HCT116 (cell line): ENCODE measurements at regions not wholly inside any gene's neighbourhood (a gene's known extent, or its start where the extent isn't known, plus 50 kb on each side); places are given as distances from the start of the nearest gene placed in this dataset.

Experiments
- ATAC-seq: fragments of 200-7000 bp; cut with Tn5 transposase; 2 replicates; pipeline ENCODE4 v1.9.1; 2020; ENCODE audit warnings: mild to moderate bottlenecking, moderate library complexity
- BruUV-seq: library from RNA; stranded (reverse); fragments of 400-500 nt; replicated peaks from 2 replicates; lab custom pipeline; 2021; lab: Mats Ljungman, UMichigan
- CTCF ChIA-PET: fragments of 300-600 bp; sonication (Branson Sonifier 250); formaldehyde crosslinking; loops from one replicate; lab custom pipeline; 2021; ENCODE audit warnings: antibody characterized with exemption; lab: Charles Lee
- POLR2A ChIA-PET: fragments of 300-600, 350-600 bp; sonication (Branson Sonifier 250); formaldehyde crosslinking; loops from one replicate; lab custom pipeline; 2021; ENCODE audit warnings: antibody characterized with exemption; lab: Charles Lee
- RAD21 ChIA-PET, 2 experiments: fragments of 300-600 bp; sonication (Branson Sonifier 250); formaldehyde crosslinking; loops; one replicate each; lab custom pipeline; 2023; ENCODE audit warnings: low total read pairs in 2 of 2; ENCODE audit not compliant: uncharacterized antibody in 2 of 2, unreplicated experiment in 2 of 2, low non-redundant PET in 1 of 2; lab: Charles Lee
- DNase-seq: peaks from one replicate; pipeline ENCODE4 v3.0.0-alpha.2; 2010; ENCODE audit warnings: low read depth, low spot score
- H2AFZ ChIP-seq: fragments of 200-600 bp; shearing (Covaris generic), sonication (generic); 2 replicates; pipeline ENCODE4 v1.6.1; 2017; ENCODE audit warnings: low read depth, mixed run types, mixed read lengths, antibody characterized with exemption, low read length; ENCODE audit not compliant: poor library complexity, severe bottlenecking
- H3K27ac ChIP-seq: 2 replicates; pipeline ENCODE4 v1.5.1; 2012; ENCODE audit warnings: low read depth, low read length
- H3K27me3 ChIP-seq: fragments of 200-600 bp; sonication (generic); 2 replicates; pipeline ENCODE4 v1.6.1; 2016; ENCODE audit warnings: mixed run types, low read length, mixed read lengths; ENCODE audit not compliant: insufficient read depth
- H3K36me3 ChIP-seq, 2 experiments: fragments of 200-500 bp in 1 of 2; fragments of 200-600 bp in 1 of 2; sonication (Bioruptor generic) in 1 of 2; sonication (generic) in 1 of 2; 2 replicates each; pipeline versions ENCODE4 v1.5.1 to v1.6.1; 2014 to 2016; ENCODE audit warnings: low read length in 2 of 2, inconsistent platforms in 1 of 2, mixed read lengths in 1 of 2, mixed run types in 1 of 2; ENCODE audit not compliant: insufficient read depth in 2 of 2, control insufficient read depth in 1 of 2
- H3K4me1 ChIP-seq, 2 experiments: fragments of 200-600 bp in 1 of 2; sonication (generic) in 1 of 2; 2 replicates each; pipeline versions ENCODE4 v1.5.1 to v1.6.1; 2012 to 2017; ENCODE audit warnings: low read length in 2 of 2, inconsistent platforms in 1 of 2, mild to moderate bottlenecking in 1 of 2, mixed read lengths in 1 of 2, mixed run types in 1 of 2, moderate library complexity in 1 of 2; ENCODE audit not compliant: insufficient read depth in 2 of 2, control insufficient read depth in 1 of 2
- H3K4me2 ChIP-seq: fragments of 200-600 bp; sonication (generic); 2 replicates; pipeline ENCODE4 v1.6.1; 2017; ENCODE audit warnings: mixed run types, low read length, mixed read lengths
- H3K4me3 ChIP-seq, 2 experiments: fragments of 200-600 bp in 1 of 2; sonication (generic) in 1 of 2; replicated peaks in 1 of 2; 2 replicates each; pipeline ENCODE4 v1.5.1; 2011 to 2016; ENCODE audit warnings: low read length in 2 of 2, control low read depth in 1 of 2, low read depth in 1 of 2, mild to moderate bottlenecking in 1 of 2, mixed read lengths in 1 of 2, mixed run types in 1 of 2
- H3K79me2 ChIP-seq: fragments of 200-600 bp; sonication (generic); 2 replicates; pipeline ENCODE4 v1.6.1; 2017; ENCODE audit warnings: mild to moderate bottlenecking, mixed run types, low read length, moderate library complexity, mixed read lengths; ENCODE audit not compliant: insufficient read depth
- H3K9ac ChIP-seq: fragments of 200-600 bp; sonication (generic); 2 replicates; pipeline ENCODE4 v1.6.1; 2016; ENCODE audit warnings: low read length, mixed read lengths
- H3K9me2 ChIP-seq: fragments of 200-600 bp; sonication (generic), shearing (Covaris generic); 2 replicates; pipeline ENCODE4 v1.6.1; 2017; ENCODE audit warnings: mixed run types, mild to moderate bottlenecking, moderate library complexity; ENCODE audit not compliant: insufficient read depth
- H3K9me3 ChIP-seq, 2 experiments: fragments of 200-500 bp in 1 of 2; fragments of 200-600 bp in 1 of 2; sonication (Bioruptor generic) in 1 of 2; sonication (generic) in 1 of 2; 2 replicates each; pipeline ENCODE4 v1.6.1; 2014 to 2017; ENCODE audit warnings: low read length in 2 of 2, mixed read lengths in 2 of 2, inconsistent platforms in 1 of 2, low read depth in 1 of 2, mild to moderate bottlenecking in 1 of 2, mixed run types in 1 of 2, moderate library complexity in 1 of 2; ENCODE audit not compliant: control insufficient read depth in 1 of 2, insufficient read depth in 1 of 2
- H4K20me1 ChIP-seq: fragments of 200-600 bp; sonication (generic), shearing (Covaris generic); 2 replicates; pipeline ENCODE4 v1.6.1; 2017; ENCODE audit warnings: mixed run types, mild to moderate bottlenecking, moderate library complexity; ENCODE audit not compliant: insufficient read depth
- CBX3 ChIP-seq: IDR thresholded peaks from 2 replicates; pipeline ENCODE4 v1.6.1; 2012; ENCODE audit warnings: low read depth
- CEBPB ChIP-seq: IDR thresholded peaks from 2 replicates; pipeline ENCODE4 v1.6.1; 2012; ENCODE audit warnings: low read depth
- EZH2phosphoT487 ChIP-seq: fragments of 200-600 bp; IDR thresholded peaks from 2 replicates; pipeline ENCODE4 v1.6.1; 2018; ENCODE audit warnings: antibody characterized with exemption, borderline replicate concordance
- JUND ChIP-seq: IDR thresholded peaks from 2 replicates; pipeline ENCODE4 v1.6.1; 2012
- POLR2A ChIP-seq: IDR thresholded peaks from 2 replicates; pipeline ENCODE4 v1.7.0; 2011; ENCODE audit warnings: borderline replicate concordance; ENCODE audit not compliant: insufficient read depth, insufficient read length; ENCODE audit errors: extremely low read depth
- POLR2AphosphoS5 ChIP-seq: IDR thresholded peaks from 2 replicates; pipeline ENCODE4 v1.6.1; 2011; ENCODE audit warnings: mild to moderate bottlenecking, low read depth, low read length, moderate library complexity
- SIN3A ChIP-seq: IDR thresholded peaks from 2 replicates; pipeline ENCODE4 v1.6.1; 2012; ENCODE audit warnings: low read depth
- SP1 ChIP-seq: IDR thresholded peaks from 2 replicates; pipeline ENCODE4 v1.6.1; 2012; ENCODE audit warnings: low read depth
- SRF ChIP-seq: IDR thresholded peaks from 2 replicates; pipeline ENCODE4 v1.6.1; 2012; ENCODE audit warnings: low read depth
- TCF7L2 ChIP-seq: IDR thresholded peaks from 2 replicates; pipeline ENCODE4 v1.7.0; 2011; ENCODE audit warnings: borderline replicate concordance, inconsistent platforms; ENCODE audit not compliant: insufficient read depth, insufficient read length; ENCODE audit errors: extremely low read depth
- YY1 ChIP-seq: IDR thresholded peaks from 2 replicates; pipeline ENCODE4 v1.6.1; 2011; ENCODE audit warnings: low read length, low read depth, moderate library complexity, mild to moderate bottlenecking; ENCODE audit not compliant: insufficient replicate concordance; ENCODE audit errors: extremely low read depth
- ZBTB33 ChIP-seq: IDR thresholded peaks from 2 replicates; pipeline ENCODE4 v1.6.1; 2011; ENCODE audit warnings: mild to moderate bottlenecking, low read length, moderate library complexity; ENCODE audit not compliant: insufficient replicate concordance; ENCODE audit errors: extremely low read depth
- ZFX ChIP-seq: fragments of 450-650 bp; IDR thresholded peaks from 2 replicates; pipeline ENCODE4 v1.6.1; 2017
- intact Hi-C: fragments of 100-400 bp; cut with micrococcal nuclease; formaldehyde crosslinking; loops from 2 replicates; pipeline ENCODE4 v1.10.0; 2022

DNA sequence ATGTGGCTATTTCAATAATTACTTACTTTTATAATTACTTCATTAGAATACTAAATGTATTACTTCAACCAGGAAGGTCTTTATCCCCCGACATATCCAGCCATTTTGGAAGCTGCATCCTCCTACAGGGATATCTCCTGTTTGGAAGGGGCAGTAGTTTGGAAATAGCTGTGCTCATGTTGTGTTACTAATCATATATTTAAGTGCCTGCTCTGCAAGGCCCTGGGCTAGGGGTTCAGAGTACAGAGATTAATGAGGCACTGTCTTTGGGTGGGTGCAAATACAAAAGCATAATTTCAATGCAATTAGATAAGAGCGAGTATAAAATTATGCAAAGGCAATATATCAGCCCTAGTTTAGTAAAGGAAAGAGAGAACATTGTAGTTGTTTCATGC is 146.3 kb upstream of the RARB start:
- no peaks in the 10 kb centered on the region for H3K27me3 ChIP-seq
- intact Hi-C loops = no loop called here
- no TSS peak for BruUV-seq
- H3K9ac ChIP-seq = no peak overlapping the region
- no peak overlapping the region for H3K4me2 ChIP-seq
- H3K9me2 ChIP-seq = no peaks in the 10 kb centered on the region
- H3K4me3 ChIP-seq = no peak overlapping the region
- H2AFZ ChIP-seq = no peak overlapping the region
- no peak for DNase-seq
- no peaks in the 10 kb centered on the region for H3K9me3 ChIP-seq
- no peak for TF ChIP-seq CEBPB
- no peak for TF ChIP-seq JUND
- no peak for TF ChIP-seq EZH2phosphoT487
- no peak for TF ChIP-seq TCF7L2
- no peak for TF ChIP-seq ZFX
- no peak for TF ChIP-seq POLR2AphosphoS5
- H4K20me1 ChIP-seq = no peaks in the 10 kb centered on the region
- POLR2A ChIA-PET = no interaction called here
- CTCF ChIA-PET = no interaction called here
- no peak overlapping the region for H3K27ac ChIP-seq
- RAD21 ChIA-PET = no interaction called here
- ATAC-seq = no peak
- no peaks in the 10 kb centered on the region for H3K79me2 ChIP-seq
- no peaks in the 10 kb centered on the region for H3K4me1 ChIP-seq
- H3K36me3 ChIP-seq = no peaks in the 10 kb centered on the region

DNA sequence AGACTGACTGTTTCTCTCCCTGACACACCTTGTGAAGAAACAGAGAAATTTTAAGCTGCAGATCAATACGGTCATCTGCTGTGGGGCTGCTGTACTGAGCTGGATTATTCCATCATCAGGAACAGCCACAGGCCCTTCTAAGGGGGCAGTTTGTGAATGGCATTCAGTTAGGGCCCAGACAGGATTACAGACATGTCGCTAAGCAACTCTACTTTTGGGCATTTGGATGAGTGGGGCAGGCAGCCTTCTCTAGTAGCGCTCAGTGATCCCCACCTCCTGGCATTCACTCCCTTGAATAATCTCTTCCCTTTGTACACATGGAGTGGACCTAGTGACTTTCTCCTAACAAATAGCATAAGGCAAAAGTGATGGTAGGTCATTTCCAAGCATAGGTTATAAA is 144.4 kb upstream of the RARB start:
- Histone ChIP-seq H3K9me3 (no peaks in the 10 kb centered on the region), H3K36me3 (no peaks in the 10 kb centered on the region), H3K4me3 (no peak overlapping the region), H3K27me3 (no peaks in the 10 kb centered on the region), H3K4me1 (no peaks in the 10 kb centered on the region), H3K9me2 (no peaks in the 10 kb centered on the region), H4K20me1 (no peaks in the 10 kb centered on the region), H3K9ac (no peak overlapping the region), H3K79me2 (no peaks in the 10 kb centered on the region), H3K4me2 (no peak overlapping the region), H2AFZ (no peak overlapping the region), H3K27ac (no peak overlapping the region)
- DNase-seq (no peak), ATAC-seq (no peak)
- no TSS peak for BruUV-seq
- TF ChIP-seq CEBPB = no peak
- no peak for TF ChIP-seq ZBTB33
- no peak for TF ChIP-seq SP1
- no peak for TF ChIP-seq YY1
- no peak for TF ChIP-seq SIN3A
- TF ChIP-seq CBX3 = no peak
- no peak for TF ChIP-seq POLR2A
- no peak for TF ChIP-seq TCF7L2
- TF ChIP-seq SRF = no peak
- no peak for TF ChIP-seq EZH2phosphoT487
- POLR2A ChIA-PET = no interaction called here
- CTCF ChIA-PET = no interaction called here
- RAD21 ChIA-PET = no interaction called here
- intact Hi-C loops = no loop called here
